Endothelial cell of umbilical vein (primary cell): ENCODE measurements at regions not wholly inside any gene's neighbourhood (a gene's known extent, or its start where the extent isn't known, plus 50 kb on each side); places are given as distances from the start of the nearest gene placed in this dataset.

Experiments
- CTCF ChIP-seq, 2 donors: IDR thresholded peaks; 1 replicate in 1 of 2; 2 replicates in 1 of 2; pipeline ENCODE4 v1.5.1; 2011; ENCODE audit warnings: low read length in 2 of 2, mild to moderate bottlenecking in 2 of 2, moderate library complexity in 2 of 2, control low read depth in 1 of 2, inconsistent platforms in 1 of 2, low read depth in 1 of 2; ENCODE audit not compliant: insufficient read depth in 1 of 2; ENCODE audit errors: extremely low read depth in 1 of 2
- EZH2 ChIP-seq: IDR thresholded peaks from 2 replicates; pipeline ENCODE4 v1.6.1; 2012; ENCODE audit warnings: borderline replicate concordance, low read depth, mild to moderate bottlenecking, moderate library complexity, low read length, inconsistent platforms; ENCODE audit not compliant: severe bottlenecking
- FOS ChIP-seq: IDR thresholded peaks from 2 replicates; pipeline ENCODE4 v1.6.1; 2011; ENCODE audit warnings: mild to moderate bottlenecking, low read length, moderate library complexity, borderline replicate concordance; ENCODE audit not compliant: insufficient read depth
- GATA2 ChIP-seq: IDR thresholded peaks from 2 replicates; pipeline ENCODE4 v1.7.0; 2011; ENCODE audit warnings: low read depth, mild to moderate bottlenecking, moderate library complexity, mixed read lengths, low read length; ENCODE audit not compliant: insufficient read length, insufficient read depth
- MYC ChIP-seq: IDR thresholded peaks from one replicate; pipeline ENCODE4 v1.6.1; 2011; ENCODE audit warnings: mild to moderate bottlenecking, low read depth, low read length
- POLR2A ChIP-seq: IDR thresholded peaks from 2 replicates; pipeline ENCODE4 v1.6.1; 2012; ENCODE audit warnings: low read depth, mild to moderate bottlenecking, control low read depth, low read length
- POLR2AphosphoS5 ChIP-seq: IDR thresholded peaks from 2 replicates; pipeline ENCODE4 v1.6.1; 2012; ENCODE audit warnings: low read depth, mild to moderate bottlenecking, control low read depth, low read length, moderate library complexity; ENCODE audit not compliant: insufficient read depth
- TF ChIP-seq, protein P1 (sequence below): IDR thresholded peaks from 2 replicates; pipeline ENCODE4 v1.6.1; 2011; ENCODE audit not compliant: insufficient read depth, insufficient read length

- no peak for TF ChIP-seq CTCF (IDR thresholded peaks at IDR 0.05; ENCODE audit: extremely low read depth in 1 of 2, insufficient read depth in 1 of 2, low read depth in 1 of 2, low read length in 2 of 2)
- no peak for TF ChIP-seq POLR2A
- TF ChIP-seq EZH2 = no peak
- TF ChIP-seq MYC = no peak
- TF ChIP-seq POLR2AphosphoS5 = no peak
- TF ChIP-seq, protein P1, sequence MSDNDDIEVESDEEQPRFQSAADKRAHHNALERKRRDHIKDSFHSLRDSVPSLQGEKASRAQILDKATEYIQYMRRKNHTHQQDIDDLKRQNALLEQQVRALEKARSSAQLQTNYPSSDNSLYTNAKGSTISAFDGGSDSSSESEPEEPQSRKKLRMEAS = no peak
- TF ChIP-seq GATA2 = no peak
- no peak for TF ChIP-seq FOS
Measured at GRCh38 chr10:28833313-28833712, 156.0 kb downstream of the BAMBI start.
